HG03521 (cell line): ENCODE measurements at regions not wholly inside any gene's neighbourhood (a gene's known extent, or its start where the extent isn't known, plus 50 kb on each side); places are given as distances from the start of the nearest gene placed in this dataset.
"Not testable (repeated sequence)": the region's sequence is repeated elsewhere in the genome, so short reads cannot be mapped to it uniquely, and the experiment has no call there.

Source experiments
- ATAC-seq: cut with Tn5 transposase; IDR thresholded peaks from one replicate; pipeline ENCODE4 v1.9.1; 2021; ENCODE audit warnings: mild to moderate bottlenecking, moderate library complexity; ENCODE audit not compliant: unreplicated experiment

DNA sequence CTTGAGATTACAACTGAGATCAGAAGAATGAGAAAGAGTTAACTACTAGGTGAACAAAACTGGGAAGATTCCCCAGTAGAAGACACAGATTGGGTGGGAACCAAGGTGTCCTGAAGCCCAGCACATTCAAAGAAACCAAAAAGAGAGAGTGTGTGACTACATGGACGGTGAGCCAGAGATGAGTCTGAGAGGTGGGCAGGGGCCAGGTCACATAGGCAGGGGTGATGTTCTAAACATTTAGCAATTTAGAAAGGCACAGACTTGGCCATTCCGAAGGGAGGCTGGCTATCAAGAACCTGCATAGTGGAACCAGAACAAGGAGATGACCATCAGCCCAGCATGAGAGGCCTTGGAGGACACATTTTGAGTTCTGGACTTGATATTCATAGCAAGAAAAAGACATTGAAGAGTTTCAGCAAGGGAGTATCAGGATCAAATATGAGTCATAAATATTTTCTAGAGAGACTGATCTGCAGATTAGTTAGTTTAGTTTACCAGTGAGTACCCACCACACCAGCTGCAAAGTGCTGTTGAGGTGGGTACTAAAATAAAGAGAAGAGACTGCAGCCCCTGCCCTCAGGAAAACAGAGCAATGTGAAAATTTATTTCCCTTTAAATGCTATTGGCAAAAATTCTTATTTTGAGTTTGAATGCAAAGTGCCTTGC, 340.5 kb upstream of the PRDM1 start:
- ATAC-seq = no peak

DNA sequence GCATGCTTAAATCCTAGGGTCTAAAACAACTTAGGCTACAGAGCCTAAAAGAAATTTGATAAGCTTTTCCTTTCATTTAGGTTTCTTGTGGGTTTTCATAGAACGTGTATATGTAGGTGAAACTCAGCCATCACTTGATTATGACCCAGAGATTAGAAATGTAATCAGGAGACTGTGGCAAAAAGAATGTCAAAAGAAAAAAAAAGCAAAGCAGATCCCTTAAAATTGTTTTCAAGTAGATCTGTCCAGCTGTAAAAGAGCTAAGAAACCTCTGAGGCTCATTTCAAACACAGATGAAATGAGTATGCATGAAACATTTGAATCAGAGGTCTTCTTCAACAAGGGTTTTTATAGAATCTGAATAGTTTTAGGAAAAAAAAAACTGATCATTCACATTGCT, 341.3 kb upstream of the PRDM1 start:
- ATAC-seq = no peak

DNA sequence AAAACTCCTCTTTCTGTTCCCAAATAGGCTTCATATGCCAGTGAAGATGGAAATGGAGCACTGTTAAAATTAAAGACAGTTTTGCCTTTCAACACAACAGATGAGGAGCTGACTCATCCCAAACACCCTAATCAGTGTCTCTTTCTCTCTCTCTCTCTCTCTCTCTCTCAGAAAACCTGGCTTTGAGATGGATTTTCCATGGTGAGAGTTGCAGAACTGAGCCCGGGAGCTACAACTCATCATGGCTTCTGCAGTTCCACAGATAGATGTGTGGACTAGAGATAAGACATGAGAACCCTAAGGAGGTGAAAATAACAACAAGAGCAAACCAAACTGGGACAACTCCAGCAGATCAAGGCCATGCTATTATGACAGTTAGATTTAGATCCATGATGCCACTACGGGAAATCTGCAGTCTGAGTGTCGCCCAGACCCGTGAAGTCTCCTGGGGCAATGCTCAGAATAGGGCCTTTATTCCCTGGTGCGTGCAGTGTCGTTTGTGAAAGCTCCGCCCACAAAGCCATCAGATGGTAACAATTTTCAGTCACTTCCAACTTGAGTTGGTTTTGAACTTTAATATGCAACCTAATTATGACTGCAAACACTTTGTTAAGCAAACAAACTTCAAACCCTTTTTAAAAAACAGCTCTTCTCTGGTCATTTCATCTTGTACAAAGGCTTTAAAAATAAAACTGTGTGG, 338.2 kb upstream of the PREP start:
- no peak for ATAC-seq

DNA sequence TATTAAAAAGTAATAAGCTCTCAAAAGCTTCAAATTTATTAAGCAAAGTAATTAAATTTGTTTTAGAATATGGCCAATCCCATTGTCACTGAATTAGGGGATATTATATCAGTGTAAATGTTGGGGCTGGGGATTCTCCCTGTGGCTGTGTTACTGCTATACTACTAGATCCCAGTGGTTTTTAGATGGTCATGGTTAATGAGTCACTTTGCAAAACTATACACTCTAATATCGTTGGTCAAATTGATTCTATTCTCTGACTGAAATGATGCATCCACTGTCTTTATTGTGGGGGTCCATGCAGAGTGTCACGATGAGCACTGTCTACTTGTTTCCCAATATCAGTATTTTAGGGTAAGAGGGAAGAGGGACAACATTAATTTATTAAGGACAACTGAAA, 336.9 kb upstream of the PREP start:
- no peak for ATAC-seq

DNA sequence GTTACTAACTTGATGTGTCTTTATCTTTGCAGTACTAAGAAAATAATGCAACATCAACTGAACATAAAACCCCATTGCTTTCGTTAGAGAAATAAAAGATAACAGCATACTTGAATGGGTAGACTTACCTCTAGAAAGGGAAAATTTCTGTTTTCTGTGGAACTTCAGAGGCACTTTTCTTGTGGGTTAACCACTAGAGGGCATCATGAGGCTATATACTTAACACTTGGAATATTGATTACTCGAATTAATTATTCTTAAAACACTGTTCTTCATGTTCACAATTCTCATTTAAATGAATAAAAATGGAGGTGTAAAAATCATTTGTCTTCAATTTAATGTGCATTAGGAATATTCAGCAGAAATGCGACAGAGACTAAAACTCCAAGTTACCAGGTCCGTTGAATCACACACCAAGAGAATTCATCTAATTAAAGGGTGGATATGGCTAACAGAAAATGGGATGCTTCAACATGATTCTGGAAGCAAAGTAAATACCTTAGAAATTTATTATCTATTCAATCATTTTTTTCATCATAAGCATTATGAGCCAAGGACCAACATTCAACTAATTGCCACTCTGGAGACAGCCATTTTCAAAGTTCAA, 330.8 kb upstream of the PREP start:
- no peak for ATAC-seq

DNA sequence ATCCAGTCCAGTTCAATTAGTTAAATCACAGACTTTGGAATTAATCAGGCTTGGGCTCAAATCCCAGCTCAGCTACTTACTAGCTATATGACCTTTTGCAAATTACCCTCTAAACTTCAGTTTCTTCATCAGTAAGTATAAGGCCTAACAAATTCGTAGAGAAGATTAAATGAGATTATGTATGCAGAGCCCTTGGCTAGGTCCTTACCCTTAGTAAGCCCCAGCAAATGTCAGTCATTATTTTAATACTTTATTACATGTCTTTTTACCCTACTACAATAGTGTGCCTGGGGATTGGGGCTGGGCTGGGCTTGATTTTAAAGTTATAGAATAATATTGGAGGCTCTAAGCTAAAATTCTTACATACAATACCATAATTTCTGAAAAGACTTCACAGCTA, 326.1 kb upstream of the PREP start:
- ATAC-seq = no peak

DNA sequence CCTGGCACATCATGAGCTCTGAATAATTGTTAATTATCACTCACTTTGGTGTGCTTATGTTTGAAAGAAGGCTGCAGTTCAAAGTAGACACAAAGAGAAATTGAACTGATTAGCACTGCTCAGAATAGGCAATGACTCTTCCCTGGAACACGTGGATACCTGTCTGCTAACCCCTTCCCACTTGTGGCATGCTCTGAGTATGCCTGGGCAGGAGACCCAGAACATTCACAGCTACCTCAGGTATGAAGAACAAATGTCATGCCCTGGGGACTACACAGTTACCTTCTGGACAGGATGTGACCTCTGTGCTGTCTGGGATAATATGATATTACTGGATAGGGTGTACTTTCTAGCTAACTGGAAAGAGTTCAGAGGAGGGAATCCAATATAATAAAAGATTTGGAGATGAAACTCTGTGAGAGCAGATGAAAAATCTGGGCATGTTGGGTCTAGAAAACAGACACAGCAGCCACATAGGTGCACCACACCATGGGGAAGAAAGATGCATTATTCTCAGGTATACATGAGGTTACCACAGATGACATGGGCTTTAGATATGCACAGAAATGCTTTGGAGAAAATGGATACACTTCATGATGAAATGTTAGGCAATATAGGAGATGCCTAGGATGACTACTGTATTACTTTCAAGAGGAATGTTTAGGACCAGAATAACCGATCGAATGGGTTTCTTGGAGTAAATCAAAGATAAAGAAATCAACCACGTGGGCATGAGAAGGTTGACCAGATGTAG, 324.2 kb upstream of the PREP start:
- no peak for ATAC-seq

DNA sequence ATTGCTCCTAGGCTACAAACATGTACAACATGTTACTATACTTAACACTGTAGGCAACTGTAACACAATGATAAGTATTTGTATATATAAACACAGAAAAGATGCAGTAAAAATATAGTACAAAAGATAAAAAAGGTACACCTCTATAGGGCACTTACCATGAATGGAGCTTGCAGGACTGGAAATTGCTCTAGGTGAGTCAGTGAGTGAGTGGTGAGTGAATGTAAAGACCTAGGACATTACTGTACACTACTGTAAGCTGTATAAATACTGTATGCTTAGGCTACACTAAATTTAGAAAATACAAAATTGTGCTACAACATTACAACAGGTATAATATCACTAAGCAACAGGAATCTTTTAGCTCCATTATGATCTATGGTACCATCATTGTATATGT, 312.0 kb upstream of the PREP start:
- no peak for ATAC-seq

DNA sequence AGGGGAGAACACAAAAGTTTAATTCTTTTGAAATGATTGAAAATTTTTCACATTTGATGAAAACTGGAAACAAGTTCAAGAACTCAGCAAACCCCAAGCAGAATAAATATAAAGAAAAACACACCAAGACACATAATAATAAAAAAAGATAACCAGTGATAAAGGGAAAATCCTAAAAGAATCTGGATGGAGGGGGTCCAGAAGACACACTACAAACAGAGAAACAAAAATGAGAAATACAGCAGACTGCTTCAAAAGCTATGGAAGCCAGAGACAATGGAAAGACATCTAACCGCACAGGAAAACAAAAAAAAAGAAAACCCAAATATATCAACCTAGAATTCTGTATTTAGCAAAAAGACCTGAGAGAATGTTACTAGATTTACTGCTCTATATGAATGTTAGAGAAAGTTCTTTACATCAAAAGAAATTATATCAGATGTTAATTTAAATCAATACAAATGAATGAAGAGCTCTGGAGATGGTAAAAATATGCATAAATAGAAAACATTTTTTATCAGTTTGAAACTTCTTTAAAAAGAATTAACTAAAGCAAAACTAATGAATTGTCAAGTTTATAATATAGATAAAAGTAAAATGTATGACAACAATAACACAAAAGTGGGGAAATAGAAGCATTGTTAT, 310.7 kb upstream of the PREP start:
- ATAC-seq = no peak

DNA sequence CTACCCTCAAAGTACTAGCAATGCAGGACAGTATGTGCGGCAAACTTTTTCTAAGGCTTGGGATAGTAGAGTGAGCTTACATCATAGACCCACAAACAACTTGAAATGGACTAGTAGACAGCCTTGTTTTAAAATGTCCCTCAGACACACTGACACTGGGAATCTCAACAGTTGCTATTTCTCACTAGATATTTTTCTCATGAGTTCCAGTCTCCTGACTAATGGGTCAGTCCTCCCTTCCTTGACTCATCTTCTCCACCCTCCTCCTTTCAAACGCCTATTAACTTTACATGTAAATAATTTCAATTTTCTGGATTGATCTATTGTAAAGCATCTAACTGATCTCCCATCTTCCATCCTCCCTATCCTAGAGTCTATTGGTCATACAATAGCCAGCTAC, 308.3 kb upstream of the PREP start:
- ATAC-seq = no peak

DNA sequence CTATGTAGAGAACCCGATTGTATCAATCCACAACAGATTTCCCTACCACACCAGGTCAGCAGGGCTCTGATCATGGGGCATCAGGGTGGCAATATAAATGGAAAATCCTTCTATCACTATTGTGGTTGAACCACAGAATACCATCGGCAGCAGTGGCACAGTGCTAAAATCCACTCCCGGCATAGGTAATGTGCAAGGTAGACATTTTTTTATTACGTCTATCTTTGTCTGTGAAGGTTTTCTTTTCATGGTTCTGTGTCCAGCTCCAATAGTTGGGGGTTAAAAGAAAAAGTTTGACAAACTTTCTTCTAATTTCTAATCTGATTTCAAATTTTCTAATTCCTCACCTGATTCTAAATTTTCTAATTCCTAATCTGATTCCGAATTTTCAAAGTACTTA, 302.7 kb upstream of the PREP start:
- no peak for ATAC-seq

DNA sequence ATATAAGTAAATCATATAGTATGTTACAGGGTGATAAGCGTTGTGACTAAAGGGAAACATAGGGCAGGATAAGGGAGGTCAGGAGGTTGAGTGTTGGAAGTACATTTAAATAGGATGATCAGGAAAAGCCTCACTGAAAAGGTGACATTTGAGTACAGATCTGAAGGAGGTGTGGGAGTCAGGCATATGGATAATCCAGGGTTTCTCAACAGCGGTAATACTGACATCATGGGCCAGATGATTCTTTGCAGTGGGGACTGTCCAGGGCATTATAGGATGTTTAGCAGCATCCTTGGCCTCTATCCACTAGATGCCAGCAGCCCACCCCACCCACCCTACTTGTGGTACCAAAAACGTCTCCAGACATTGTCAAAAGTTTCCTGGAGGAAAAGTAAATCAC, 292.6 kb upstream of the PREP start:
- no peak for ATAC-seq

DNA sequence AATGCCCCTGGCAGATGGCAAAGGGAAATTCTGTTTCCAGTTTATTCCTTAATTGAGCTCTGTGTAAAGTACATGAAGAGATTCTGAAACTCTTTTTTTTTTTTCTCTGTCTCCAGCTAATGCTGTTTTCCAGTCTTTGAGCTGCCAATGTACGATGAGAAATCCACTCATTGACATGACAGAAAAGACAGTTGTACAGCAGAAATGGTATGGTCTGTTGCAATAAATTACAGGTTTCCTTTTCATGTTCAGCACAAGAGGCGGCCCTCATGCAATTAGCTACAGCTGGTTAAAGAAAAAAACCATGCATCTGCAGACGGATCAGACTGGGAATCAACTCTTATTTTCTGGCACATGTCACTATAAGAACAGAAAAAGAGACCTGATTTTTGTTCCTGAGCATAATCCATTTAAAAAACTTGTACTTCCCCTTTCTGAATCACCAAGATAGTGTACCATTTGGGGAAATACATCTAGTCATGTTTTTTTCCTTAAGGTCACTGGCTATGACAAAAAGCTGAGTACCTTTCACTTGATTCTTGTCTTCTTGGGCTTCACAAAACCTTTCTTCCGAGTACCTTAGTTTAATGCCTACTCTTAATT, 289.8 kb upstream of the PREP start:
- ATAC-seq = no peak

DNA sequence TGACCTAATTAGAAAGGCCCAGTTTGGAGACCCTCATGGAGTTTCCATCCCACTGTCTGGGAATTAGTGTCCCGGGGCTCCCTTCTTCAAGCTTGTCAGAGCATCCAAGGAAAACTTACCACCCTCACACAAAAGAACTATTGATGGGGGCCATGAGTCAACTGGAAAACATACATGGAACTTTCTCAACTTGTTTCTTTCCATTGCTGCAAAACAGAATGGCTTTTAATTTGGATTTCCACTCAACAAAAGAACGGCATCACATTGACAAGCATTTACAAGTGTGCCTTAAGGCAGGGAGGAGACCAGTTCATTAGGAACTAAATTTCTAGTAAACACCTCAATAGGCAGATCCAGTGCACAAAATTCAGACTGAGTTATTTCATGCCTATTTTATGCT, 289.1 kb upstream of the PREP start:
- ATAC-seq = no peak

DNA sequence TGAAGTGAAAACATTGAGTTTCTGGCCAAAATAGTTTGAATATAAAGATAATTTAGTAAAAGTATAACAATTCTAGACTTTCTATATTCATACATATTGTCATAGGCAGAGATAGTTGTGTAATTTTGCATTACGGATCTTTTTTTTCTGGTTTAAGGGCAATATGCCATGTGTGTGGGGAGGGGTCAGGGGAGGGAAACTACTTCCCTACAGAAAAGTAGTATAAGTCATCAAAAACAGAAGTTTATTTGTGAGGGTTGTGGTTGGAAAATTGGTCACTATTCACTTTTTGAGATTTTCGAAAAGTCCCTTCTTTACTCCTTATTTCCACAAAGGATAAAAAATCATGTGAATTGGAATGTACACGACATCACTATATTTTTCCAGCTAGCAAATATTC, 288.2 kb upstream of the PREP start:
- no peak for ATAC-seq

DNA sequence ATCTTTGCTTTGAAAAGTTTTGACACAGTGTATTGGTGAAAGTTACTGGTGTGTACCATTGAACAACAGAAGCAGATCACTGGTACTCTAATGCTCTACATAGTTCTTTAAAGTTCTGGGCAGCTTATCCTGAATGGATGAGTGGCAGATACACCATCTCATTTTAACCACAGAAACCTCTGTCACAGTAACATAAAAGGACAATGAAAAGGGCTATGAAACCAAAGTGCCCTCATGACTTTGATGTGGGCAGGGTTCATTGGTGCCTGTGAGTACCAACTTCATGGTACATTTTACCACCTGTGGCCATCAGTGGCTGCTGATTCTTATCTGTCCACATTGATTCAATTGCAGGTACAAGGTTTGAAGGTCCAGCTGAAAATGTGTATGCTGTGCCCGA, 285.7 kb upstream of the PREP start:
- no peak for ATAC-seq

DNA sequence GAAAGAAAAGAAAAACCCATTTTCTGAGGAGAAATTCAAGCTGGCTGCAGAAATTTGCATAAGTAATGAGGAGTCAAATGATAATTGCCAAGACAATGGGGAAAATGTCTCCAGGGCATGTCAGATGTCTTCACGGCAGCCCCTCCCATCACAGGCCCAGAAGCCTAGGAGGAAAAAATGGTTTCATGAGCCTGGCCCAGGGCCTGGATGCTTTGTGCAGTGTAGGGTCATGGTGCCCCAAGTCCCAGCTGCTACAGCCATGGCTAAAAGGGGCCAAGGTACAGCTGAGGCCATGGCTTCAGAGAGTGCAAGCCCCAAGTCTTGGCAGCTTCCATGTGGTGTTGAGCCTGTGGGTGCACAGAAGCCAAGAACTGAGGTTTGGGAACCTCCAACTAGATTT, 283.9 kb upstream of the PREP start:
- ATAC-seq = not testable (repeated sequence)

DNA sequence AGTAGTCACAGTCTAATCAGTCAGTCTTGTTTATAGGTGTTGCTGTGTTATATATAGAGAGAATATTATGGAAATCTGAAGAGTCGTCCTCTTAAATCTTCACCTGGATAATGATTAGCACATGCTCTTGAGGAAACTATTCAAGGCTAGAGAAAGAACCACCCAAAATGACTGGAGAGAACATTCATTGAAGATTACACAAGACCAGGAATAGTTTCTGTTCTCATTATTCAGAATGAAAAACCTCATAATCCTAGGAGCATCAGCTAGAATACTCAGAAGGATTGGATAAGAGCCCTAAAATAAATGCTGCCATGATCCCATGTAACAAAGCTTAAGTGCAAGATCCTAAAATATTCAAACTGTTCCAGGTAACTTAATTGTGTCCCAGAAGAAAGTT, 278.2 kb upstream of the PREP start:
- ATAC-seq = no peak

DNA sequence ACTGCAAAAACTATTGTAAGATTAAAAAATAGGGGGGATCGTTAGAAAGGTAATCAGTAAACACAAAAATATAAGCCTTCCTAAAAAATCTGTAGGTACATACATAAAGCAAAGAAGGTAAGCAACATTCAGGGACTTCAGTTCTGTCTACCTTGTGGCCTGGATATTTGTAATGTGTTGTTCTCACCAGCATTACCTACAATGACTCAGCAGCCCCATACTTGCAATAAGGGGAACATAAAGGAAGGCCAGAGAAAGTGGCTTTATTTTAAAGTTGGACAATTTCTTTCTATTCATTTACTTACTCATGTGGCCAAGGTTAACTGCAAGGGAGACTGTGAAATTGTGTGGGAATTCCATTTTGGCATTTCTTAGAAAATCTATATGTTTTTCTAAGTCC, 277.2 kb upstream of the PREP start:
- ATAC-seq = no peak

DNA sequence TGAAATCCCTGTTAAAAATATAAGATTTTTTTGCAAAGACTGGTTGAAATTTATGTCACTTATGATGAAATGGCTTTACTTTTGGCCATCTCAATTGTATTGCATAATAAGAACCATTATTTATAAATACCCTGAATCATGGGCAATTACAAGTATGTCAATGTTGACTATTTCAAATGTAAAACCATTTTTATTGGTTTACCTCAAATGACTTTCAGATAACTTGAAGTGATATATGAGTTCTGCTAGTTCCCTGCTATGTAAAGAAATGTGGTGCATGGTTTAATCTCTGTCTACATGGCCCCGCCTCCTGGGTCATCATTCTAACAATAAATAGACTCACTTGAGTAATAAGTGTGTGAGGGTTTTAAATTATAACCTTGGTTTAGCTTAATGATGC, 275.6 kb upstream of the PREP start:
- ATAC-seq = no peak
